Stimulated activated CD4-positive, alpha-beta T cell treated with anti-CD3 and anti-CD28 coated beads, Interleukin-1b, Interleukin-23, amount 100 ng/mL, for 4 hours (primary cell): ENCODE measurements at regions not wholly inside any gene's neighbourhood (a gene's known extent, or its start where the extent isn't known, plus 50 kb on each side); places are given as distances from the start of the nearest gene placed in this dataset.
A peak's percentile ranks its signal among the peaks of the same experiment; 100 is the strongest.
"Not testable (repeated sequence)": the region's sequence is repeated elsewhere in the genome, so short reads cannot be mapped to it uniquely, and the experiment has no call there.

Experiments used
- DNase-seq, 2 donors: peaks; one replicate each; pipeline ENCODE4 v3.0.0-alpha.2; 2020; ENCODE audit warnings: low read depth in 2 of 2

- DNase-seq, result peak in 1 of 2 donors; percentile 5
These were observed 131.7 kb downstream of the HHIPL2 start for GRCh38 chr1:222416001-222416791.

GRCh38 chr1:222415441-222415840 is 132.5 kb downstream of the HHIPL2 start:
- DNase-seq, result no peak

DNA sequence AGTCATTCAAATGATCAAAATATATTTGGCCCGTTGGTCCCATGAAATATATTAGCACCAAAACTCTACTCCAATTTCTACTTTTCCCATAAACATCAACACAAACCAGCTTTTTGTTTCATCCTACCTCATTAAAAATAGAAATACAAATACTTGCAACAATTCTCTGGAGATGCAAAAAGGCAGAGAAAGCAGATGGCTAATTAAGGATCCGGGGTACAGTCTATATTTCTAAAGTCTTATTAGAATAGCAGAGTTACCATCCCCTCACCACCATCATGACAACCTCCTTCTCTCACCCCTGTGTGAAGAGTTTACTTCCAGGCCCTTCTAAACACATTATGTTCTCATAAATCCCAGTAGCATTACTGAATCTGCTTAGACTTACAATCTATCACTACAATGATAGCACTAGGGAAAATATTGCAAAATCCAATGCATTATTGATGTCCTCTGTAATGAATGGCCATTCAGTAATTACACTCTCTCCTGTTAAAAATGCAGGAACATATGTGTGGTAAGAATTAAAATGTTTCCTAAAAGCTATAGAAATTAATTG is 133.8 kb downstream of the HHIPL2 start:
- no peak for DNase-seq

DNA sequence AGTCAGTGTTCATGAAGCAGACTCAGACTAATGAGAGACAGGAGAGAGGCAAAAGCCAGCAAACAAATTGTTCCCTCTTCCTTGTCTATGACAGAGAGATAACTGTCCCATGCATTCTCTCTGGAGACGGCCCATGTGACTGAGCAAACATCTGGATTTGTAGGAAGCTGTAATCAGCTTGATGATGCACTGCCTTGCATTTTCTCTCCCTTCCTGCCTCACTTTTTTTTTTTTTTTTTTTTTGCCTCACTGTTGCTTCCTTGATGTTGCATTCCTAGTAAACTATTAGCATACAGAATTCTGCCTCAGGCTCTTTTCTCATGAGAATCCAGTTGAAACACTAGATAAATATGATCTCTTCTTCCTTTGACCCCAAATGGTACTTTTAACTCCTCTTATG is 134.5 kb downstream of the HHIPL2 start:
- no peak for DNase-seq

GRCh38 chr1:222404710-222405109 is 143.2 kb downstream of the HHIPL2 start:
- DNase-seq, result no peak

DNA sequence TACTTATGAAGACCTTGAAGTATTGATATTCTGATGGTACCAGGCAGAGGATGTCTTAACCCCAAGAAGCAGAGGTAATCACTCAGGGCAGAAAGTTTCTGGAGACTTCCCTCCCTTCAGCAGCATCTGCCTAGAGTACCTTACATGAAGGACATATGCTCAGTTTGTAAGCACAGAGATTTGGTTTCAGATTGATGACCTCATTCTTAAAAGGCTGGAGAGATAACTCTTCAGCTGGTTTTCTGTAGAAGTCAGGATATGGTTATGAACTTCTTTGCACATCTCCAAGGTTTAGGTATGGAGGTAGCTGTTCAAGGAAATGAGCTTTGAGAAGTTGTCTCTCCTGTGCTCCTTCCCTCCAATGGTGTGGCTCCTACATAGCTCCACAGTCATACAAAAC is 148.7 kb downstream of the HHIPL2 start:
- DNase-seq, result no peak

DNA sequence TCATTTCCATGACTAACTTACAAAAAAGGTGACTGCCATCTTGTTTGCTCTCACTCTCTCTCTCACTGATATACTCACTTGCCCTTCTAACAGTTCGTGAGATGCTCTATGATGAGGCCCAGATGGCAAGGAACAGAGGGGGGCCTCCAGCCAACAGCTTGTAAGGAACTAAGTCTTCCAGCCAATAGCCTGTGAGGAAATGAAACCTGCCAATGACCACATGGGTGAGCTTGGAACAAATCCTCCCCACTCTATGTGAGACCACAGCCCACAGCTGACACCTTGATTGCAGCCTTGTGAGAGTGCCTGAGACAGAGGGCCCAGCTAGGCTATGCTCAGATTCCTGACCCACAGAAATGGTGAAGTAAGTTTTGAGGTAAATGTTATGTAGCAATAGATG is 153.7 kb downstream of the HHIPL2 start:
- no peak for DNase-seq

DNA sequence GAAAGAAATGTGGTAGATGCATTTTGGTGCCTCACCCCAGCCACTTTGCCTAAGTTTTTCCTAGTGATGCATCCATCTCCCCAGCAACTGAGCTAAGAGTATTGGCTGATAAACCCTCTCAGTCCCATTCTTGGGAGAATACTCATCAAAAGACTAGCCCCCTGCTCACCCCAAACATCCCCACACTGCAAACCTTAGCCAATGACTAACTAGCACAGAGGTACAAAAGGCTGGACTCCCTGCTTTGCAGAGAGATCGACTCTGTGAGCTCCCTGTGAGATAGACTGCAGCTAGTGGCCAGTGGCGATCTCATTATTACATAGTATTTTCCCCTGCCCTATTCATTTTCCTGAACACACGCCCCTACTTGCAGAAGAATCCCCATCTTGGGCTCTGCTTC is 155.3 kb downstream of the HHIPL2 start:
- no peak for DNase-seq

GRCh38 chr1:222390181-222390580 is 157.7 kb downstream of the HHIPL2 start:
- no peak for DNase-seq

GRCh38 chr1:222387007-222387814 is 160.7 kb downstream of the HHIPL2 start:
- DNase-seq, result no peak

DNA sequence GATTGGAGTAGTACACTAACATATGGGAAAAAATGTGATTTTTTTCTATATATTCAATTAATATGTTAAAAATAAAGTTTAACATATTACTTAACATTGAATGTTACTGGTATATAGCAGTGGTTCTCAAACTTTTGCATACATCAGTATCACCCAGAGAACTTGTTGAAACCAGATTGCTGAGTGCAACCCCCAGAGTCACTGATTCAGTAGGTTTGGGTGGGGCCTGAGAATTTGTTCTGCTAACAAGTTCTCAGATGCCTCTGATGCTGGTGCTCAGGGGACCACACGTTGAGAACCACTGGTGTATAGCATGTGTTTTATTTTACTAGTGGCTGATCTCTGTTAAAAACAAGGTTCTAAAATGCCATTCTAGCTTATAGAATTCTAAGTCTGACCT is 161.9 kb downstream of the HHIPL2 start:
- DNase-seq, result no peak

- no peak for DNase-seq
These were observed 162.6 kb downstream of the HHIPL2 start for GRCh38 chr1:222385262-222385661.

GRCh38 chr1:222384531-222384930 is 163.4 kb downstream of the HHIPL2 start:
- no peak for DNase-seq

GRCh38 chr1:222382171-222382570 is 165.7 kb downstream of the HHIPL2 start:
- DNase-seq, result no peak

- DNase-seq, result no peak
These were observed 170.3 kb downstream of the HHIPL2 start for GRCh38 chr1:222377428-222378088.

DNA sequence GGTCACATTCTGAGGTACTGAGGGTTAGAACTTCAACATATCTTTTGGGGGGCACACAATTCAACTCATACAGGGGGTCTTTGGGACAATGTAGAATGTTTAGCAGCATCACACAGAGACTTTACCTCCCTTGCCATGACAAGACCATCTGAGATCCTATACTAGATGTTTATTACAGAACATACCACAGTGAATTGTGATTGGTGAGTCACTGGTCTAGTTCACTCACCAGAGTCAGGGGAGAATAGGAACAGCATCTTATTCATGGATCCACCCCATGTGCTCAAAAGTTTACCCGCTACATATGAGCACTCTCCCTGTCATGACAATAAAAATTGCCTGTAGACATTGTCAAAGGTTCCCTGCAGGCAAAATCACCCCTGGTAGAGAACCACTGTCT is 171.1 kb downstream of the HHIPL2 start:
- not testable (repeated sequence) for DNase-seq

- no peak for DNase-seq
These were observed 172.2 kb downstream of the HHIPL2 start for GRCh38 chr1:222375701-222376100.

GRCh38 chr1:222373831-222374602 is 173.9 kb downstream of the HHIPL2 start:
- DNase-seq, result no peak

GRCh38 chr1:222373216-222373615 is 174.7 kb downstream of the HHIPL2 start:
- DNase-seq, result no peak

DNA sequence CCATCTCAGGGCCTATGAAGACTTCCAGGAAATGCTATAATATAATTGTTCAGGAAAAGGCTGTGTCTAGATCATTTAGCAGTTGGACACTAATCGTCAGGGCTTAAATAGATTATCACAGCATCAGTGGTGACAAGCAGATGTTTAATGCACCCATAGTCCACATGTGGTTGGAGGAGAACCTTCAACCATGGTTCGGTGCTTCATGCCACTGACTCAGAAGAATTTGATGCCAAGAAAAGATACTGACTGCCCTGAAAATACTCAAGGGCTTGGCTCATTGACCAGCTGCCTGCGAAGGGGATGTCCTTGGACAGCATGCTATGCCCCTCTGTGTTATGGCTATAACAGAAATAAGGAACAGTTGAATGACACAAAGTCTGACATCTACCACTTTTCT is 175.7 kb downstream of the HHIPL2 start:
- DNase-seq, result no peak

DNA sequence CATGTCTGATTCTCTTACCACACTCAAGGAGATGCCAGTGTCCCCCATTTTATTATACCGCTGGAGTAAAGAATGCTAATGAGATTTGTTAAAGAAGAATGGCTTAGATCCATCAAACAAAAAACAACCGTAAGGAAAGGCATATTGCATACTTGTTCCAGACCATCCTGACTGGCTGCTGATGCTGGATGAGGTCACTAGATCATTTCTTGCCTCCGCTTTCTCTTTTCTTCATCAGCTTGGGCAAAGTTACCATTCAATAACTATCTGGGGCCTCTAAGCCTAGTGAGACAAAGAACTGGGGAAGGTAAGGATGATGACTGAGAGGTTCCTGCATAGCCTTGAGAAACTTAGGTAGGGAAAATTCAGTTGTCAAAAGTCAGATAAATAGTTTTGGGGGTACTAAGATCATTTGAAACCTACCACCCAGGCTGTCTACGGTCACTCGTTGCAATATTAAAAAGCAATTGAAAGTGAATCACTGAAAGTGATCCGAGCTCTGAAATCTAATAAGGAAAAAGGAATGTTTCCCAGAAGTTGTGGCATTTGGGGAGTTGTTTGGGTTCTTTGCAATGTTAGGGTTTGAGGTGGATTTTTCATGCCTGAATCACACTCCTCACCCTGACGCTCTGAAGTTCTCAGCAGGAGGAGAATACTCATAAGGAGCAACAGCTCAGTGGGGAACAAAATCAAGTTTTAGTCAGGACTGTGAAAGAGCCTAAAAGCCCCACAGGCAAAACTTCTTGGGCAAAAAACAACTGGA is 176.8 kb downstream of the HHIPL2 start:
- no peak for DNase-seq
